GM06990 (cell line): ENCODE measurements at regions not wholly inside any gene's neighbourhood (a gene's known extent, or its start where the extent isn't known, plus 50 kb on each side); places are given as distances from the start of the nearest gene placed in this dataset.

ENCODE experiments used
- DNase-seq: peaks from one replicate; pipeline ENCODE4 v3.0.0-alpha.2; 2011; ENCODE audit not compliant: insufficient read length; ENCODE audit errors: extremely low read depth
- H3K27me3 ChIP-seq: replicated peaks from 2 replicates; pipeline ENCODE4 v1.6.0; 2011; ENCODE audit warnings: low read length; ENCODE audit not compliant: control insufficient read depth, insufficient read depth
- H3K36me3 ChIP-seq: 2 replicates; pipeline ENCODE4 v1.5.1; 2011; ENCODE audit warnings: low read length; ENCODE audit not compliant: control insufficient read depth, insufficient read depth
- H3K4me3 ChIP-seq: replicated peaks from 2 replicates; pipeline ENCODE4 v1.5.1; 2011; ENCODE audit warnings: low read depth, mild to moderate bottlenecking, control low read depth, low read length
- CTCF ChIP-seq: IDR thresholded peaks from 2 replicates; pipeline ENCODE4 v1.5.1; 2011; ENCODE audit warnings: low read length, control low read depth, mild to moderate bottlenecking, inconsistent platforms; ENCODE audit not compliant: insufficient read depth, poor library complexity, severe bottlenecking

GRCh38 chr4:36511785-36512184 is 230.4 kb downstream of the DTHD1 start:
- H3K27me3 ChIP-seq: no peaks in the 10 kb centered on the region
- no peak overlapping the region for H3K4me3 ChIP-seq
- no peaks in the 10 kb centered on the region for H3K36me3 ChIP-seq
- DNase-seq: no peak
- no peak for TF ChIP-seq CTCF

DNA sequence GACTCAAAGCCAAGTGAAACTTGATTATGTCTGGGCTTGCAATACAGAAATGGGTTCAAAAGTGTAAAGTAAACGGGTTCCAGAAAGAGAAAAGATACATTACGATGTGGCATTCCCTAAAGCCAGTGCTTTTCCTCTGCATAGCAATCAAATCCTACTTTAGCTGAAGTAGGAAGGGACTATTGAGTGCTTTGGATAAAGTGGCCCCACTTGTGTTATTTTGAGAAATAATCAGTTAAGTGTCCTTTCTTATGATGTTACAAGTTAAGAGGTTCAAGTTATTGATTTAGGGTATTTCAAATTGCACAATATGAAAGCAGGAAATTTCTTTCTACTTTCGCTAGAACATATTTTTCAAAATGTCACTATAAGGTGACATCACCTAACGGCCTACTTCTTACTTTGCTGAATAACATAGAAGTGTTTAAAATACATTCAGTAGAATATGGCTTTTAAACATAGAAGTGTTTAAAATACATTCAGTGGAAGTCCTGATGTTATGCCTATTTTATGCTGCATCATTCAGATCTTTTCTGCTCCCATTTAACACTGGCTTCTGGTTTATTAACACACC is 235.2 kb downstream of the DTHD1 start:
- no peaks in the 10 kb centered on the region for H3K27me3 ChIP-seq
- no peak for DNase-seq
- no peaks in the 10 kb centered on the region for H3K36me3 ChIP-seq
- no peak overlapping the region for H3K4me3 ChIP-seq
- TF ChIP-seq CTCF: no peak

GRCh38 chr4:36523182-36523581 is 241.8 kb downstream of the DTHD1 start:
- Histone ChIP-seq H3K36me3 (no peaks in the 10 kb centered on the region), H3K4me3 (no peak overlapping the region), H3K27me3 (no peaks in the 10 kb centered on the region)
- no peak for TF ChIP-seq CTCF
- DNase-seq: no peak

GRCh38 chr4:36532670-36533379 is 251.4 kb downstream of the DTHD1 start:
- no peaks in the 10 kb centered on the region for H3K27me3 ChIP-seq
- no peak overlapping the region for H3K4me3 ChIP-seq
- TF ChIP-seq CTCF: no peak
- no peak for DNase-seq
- H3K36me3 ChIP-seq: no peaks in the 10 kb centered on the region

- no peak for DNase-seq
- Histone ChIP-seq H3K36me3 (no peaks in the 10 kb centered on the region), H3K27me3 (no peaks in the 10 kb centered on the region), H3K4me3 (no peak overlapping the region)
- TF ChIP-seq CTCF: no peak
These were observed 252.5 kb downstream of the DTHD1 start for GRCh38 chr4:36533944-36534343.
